DMS53 (cell line): ENCODE measurements at regions not wholly inside any gene's neighbourhood (a gene's known extent, or its start where the extent isn't known, plus 50 kb on each side); places are given as distances from the start of the nearest gene placed in this dataset.
"Not testable (repeated sequence)": the region's sequence is repeated elsewhere in the genome, so short reads cannot be mapped to it uniquely, and the experiment has no call there.

Experiments used
- DNase-seq: peaks from one replicate; lab custom pipeline; 2025; lab: John Stamatoyannopoulos, UW

DNA sequence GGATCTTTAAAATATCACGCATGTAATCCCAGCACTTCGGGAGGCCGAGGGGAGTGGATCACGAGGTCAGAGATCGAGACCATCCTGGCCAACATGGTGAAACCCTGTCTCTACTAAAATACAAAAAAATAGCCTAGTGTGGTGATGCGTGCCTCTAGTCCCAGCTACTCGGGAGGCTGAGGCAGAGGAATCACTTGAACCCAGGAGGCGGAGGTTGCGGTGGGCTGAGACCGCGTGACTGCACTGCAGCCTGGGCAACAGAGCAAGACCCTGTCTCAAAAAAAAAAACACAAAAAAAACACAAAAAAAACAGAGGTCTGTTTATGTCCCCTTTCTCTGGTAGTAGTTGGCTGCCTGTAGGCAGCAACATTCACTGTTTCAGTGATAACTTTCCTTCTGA is 404.3 kb downstream of the CD83 start:
- DNase-seq, result not testable (repeated sequence)

DNA sequence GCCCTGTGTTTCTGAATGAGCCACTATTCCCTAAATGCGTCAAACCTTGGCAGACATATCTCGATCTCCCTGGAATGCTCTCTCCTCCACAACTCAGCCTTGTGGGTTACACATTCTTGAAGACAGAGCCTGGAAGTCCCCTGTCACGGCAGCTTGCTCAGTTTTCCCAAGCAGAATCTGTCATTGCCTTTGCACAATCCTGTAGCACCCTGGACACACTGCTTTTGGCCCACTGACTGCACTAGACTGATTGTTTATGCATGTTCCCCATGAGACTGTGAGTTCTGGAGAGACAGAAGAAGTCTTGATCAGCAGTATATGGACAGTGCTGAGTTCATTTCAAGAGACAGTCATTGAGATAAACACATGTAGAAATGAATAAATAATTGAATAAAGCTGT is 406.7 kb downstream of the CD83 start:
- no peak for DNase-seq

DNA sequence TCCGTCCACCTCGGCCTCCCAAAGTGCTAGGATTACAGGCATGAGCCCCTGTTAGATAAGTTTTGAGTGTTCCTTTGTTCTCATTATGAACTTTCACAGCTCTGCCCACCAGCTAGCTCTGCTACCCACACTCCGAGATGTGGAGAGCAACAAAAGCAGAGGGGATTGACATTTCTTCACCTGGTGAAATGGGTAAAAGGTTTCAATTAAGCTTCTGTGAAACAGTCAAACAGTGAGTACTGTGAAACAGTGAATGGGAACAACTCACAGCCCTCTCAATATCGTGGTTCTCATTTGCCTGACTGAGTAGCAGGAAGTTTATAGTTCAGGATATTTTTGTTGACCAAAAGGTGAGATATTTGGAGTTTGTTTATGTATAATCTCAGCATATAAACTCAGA is 412.8 kb downstream of the CD83 start:
- no peak for DNase-seq

DNA sequence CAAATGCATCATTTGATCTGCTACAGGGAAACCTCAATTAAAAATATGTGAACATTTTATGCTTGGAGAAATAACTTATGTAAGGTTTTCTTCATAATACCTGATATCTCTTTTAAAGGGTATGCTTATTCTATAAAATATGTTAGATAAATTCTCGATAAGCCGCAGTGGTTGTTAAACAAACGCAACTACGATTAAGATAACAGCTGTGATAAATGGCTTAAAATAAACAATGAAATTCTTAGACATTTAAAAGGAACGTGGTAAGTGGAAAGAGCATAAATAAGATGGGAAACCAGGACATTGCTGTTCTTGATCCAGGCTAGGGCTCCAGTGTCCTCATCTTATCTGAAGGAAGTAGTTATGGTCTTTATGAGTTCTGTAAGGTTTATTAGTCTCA is 415.9 kb downstream of the CD83 start:
- DNase-seq, result no peak

DNA sequence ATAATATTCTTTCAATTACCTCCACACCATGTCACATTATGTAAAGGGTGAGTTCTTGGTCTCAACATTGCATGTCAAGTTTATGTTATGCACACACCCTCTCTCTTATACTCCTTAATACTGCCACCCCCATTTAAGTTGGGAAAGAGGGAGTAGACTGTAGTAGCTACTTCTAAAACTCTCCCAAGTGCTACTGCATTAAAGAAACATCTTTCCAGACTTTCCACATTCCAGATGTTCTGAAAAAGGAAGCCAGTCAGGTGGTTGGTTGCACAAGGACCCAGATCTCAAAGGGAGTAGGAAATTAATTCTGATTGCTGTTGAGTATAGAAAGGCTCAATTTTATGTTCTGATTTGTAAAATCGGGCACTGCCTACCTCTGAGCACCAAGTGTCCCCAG is 419.5 kb downstream of the CD83 start:
- no peak for DNase-seq

DNA sequence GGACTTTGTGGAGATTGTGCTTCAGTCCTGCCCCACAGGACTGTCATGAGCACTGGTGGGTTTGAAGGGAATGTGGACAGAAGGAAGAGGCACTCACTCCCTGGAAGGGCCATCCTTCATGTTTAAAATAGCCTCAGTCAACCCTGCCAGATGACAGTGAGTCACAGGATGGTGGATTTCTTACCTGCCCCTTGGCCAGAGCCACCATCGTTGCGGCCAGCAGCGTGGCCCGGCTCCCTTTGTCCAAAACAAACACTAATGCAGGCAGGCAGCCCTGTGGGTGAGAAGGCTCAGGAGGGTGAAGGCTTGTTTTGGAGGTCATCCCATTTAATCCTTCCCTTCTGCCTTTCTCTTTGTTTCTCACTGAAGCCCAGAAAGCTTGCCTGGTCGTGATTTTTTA is 422.7 kb downstream of the CD83 start:
- no peak for DNase-seq

DNA sequence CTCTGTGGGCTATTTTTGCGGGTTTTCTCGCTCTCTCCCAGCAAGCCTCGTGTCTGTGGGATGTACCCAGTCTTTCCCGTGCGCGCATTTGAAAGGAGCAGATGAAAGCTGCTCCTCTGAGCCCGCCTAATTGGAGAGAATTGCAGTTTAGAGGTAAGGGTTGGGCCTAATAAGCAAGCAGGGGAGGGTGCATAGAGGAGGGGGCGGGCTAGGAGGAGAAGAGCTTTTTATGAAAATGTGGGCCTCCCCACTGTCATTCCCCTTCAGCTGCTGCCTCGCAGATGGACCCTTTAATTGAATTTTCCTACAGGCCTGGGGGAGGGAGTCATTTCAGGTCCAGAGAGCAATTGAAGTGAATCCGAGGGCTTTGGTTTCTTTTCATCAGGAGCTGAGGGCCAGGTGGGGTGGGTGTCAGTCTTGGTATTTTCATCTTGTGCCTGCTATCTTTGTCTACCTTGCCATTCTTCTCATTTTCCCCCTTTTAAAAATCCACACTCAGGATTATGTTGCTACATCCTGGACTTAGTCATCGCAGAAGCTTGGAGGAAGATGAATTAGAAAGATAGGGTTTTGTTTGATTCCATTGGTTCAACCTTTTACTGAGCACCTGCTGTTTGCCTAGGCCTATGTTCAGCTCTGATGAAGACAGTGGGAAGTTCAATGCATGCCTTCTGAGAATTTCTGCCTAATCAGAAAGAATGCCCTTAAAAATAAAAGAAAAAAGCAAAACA is 423.4 kb downstream of the CD83 start:
- no peak for DNase-seq

DNA sequence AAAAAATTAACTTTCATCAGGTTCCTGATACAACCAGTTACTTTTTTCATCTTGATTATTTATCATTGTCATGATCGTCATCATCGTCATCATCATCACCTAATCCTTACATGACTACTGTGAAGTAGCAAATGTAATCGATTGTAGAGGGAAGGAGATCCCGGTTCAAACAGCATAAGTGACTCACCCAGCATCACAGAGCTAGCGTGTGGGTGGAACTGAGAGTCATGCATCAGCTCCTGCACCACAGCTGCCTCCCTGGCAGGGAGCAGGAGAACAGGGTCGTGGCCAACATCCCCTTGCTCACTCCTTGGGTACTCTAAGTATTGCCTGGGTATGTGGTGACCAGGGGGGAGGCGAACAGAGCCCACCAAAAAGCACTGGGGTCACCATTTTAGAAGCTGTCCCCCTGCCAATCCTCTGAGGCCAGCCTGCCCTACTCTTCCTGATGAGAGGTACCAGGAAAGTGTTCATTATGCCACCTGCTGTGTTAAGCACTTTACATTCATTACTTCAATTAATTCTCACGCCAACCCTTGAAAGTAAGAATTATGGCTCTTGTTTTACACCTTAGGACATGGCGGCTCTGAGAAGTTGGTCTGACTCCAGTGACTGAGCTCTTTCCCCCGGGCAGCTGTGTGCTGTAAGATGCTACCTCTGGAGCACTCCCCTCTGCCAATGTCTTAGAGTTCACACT is 425.2 kb downstream of the CD83 start:
- DNase-seq, result peak; percentile 88

DNA sequence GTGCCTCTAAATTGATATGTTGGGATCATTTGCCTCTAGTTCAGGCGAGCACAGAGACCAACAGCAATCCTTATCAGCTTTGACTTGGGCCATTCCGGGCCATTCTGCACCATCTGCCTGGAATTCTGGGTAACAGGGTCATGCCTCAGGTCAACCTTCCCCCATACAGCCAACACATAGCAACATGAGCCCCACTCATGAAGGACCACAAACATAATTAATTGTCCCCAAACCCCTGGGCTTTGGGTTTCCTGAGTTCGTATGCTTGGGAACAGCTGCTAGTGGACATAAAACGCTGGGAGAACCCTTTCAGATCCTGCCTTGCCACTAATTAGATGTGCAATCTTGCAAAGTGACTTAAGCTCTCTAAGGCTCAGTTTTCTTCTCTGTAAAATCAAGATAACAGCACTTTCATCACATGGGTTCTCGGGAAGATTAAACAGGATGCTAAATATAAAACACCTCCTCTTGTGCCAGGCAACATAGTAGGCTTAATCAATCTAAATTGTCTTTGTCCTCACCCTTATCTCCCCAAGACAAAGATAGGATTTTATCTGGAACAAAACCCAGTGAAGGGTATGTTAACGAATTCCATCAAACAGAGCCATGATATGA is 426.5 kb downstream of the CD83 start:
- DNase-seq, result no peak

DNA sequence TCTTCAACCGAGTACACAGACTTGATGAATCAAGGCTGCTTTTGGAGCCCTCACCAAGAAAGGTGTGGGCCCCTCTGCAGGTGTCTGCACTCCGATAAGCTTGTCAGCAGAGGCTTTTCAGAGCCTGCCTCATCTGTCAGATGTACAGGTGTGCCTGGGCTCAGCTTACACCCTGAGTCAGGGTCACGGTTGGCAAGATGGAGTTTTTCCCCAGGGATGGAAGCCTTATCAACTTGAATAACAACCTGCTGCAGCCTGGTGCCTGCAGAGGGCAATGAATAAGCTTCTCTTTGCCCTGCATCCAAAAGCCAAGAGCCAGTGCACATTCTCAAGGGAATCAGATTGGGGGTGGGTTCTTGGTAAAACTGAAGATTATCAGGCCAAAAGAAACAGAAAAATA is 427.1 kb downstream of the CD83 start:
- peak; percentile 50 for DNase-seq

DNA sequence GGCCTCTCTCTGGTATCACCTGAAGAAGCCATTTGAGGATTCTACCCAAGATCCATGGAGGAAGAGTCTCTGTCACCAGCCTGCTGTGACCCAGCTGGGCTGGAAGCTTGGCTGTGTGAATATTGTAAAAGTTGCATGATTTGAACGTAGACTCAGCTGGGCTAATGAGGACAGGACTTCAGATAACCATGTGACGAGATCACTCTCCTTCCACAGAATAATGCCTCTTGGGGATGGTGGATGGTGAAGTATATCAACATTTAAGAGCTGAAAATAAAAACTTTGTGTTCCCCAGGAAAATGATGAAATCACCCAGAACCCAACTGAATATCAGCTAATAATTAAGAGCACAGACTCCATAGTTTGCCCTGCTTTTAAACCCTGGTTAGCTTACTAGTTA is 427.9 kb downstream of the CD83 start:
- no peak for DNase-seq

DNA sequence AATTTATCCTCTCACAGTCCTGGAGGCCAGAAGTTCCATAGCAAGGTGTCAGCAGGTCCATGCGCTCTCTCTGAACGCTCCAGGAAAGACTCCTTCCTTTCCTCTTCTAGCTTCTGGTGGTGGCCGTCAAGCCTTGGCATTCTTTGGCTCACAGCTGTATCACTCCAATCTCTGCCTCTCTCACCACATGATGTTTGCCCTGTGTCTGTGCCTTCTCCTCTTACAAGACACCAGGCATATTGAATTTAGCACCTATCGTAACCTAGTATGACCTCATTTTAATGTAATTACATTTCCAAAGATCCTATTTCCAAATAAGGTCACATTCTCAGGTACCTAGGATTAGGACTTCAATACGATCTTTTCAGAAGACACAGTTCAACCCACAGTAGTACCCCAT is 428.5 kb downstream of the CD83 start:
- peak; percentile 25 for DNase-seq

DNA sequence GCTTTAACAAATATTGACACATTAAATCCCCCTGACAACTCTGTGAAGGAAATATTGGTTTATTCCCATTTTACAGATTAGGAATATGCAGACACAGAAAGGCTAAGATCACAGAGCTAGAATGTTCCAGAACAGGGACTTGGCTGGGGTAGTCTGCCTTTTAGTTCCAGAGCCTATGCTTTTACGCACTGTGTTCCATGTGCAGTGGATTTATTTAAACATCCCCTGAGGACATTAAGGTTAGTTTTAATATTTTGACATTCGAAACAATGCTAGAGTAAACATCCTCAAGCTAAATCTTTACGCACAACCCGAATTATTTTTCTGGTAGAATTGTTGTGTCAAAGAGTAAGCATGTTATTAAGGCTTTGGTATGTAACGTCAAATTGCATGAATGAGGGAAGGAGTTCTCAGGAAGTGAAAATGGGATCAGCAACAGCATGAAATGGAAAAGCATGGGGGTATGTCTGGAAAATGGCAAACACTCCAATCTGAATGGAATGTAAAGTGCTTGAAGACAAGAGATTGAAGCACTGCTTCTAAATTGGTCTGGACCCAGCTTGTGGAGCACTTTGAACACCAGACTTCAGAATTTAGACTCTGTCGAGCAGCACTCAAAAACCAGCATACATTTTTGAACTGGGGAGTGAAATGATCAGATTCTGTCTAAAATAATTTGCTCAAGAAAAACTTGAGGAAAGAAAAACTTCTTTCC is 429.9 kb downstream of the CD83 start:
- no peak for DNase-seq

DNA sequence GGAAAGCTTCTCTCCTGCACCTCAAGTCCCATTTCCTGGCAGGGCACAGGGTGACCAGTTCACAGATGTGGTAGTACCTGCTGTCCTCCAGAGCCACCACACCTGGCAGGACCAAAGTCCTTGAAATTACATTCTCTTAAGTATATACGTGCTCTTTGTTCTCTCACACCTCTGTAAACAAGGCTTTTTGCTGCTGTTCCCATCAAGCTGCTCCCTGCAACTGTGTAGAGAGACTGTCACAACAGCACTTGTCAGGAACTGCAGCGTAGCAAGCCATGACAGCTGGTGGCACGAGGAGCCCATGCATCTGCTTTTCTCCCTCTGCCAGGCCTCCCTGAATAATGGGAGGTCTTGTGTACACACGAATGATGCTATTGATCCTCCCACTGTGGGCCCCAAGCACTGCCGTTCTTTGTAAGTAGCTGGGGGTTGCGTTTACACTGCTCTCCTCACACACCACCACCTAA is 431.8 kb downstream of the CD83 start:
- peak; percentile 98 for DNase-seq

DNA sequence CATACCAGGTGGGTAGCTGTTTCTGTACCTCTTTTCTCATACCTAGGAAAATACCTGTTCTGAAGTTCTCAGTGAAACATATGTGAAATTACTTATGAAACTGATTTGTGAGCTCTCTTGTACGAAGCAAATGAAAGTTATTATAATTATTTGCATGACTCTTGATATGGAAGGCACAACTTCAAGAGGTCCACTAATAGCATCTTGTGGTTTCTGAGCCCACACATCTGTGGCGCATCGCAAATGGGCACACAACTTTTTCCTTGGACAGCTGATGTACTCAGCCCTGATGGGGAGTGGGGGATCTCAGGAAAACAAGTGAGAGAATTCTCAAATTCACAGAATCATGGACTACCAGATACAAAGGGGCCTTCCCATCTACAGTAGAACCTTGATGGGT is 432.3 kb downstream of the CD83 start:
- peak; percentile 35 for DNase-seq

DNA sequence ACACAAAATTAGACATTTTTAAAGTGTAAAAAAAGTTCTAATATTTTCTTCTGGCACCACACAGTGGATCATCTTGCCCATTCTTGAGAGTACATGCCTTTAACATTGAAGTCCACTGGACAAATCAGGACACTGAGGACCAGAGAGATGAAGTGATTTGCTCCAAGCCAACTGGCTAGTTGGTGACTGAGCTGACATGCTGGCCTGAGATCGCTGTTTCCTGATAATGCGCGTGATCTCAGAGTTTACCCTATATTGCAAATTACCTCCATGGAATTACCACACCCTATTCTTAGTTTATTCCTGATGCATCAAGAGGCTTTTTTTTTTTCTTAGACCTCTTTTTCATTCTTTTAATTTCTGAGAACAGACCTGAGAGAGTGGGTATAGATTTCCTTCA is 432.8 kb downstream of the CD83 start:
- DNase-seq, result peak; percentile 11

DNA sequence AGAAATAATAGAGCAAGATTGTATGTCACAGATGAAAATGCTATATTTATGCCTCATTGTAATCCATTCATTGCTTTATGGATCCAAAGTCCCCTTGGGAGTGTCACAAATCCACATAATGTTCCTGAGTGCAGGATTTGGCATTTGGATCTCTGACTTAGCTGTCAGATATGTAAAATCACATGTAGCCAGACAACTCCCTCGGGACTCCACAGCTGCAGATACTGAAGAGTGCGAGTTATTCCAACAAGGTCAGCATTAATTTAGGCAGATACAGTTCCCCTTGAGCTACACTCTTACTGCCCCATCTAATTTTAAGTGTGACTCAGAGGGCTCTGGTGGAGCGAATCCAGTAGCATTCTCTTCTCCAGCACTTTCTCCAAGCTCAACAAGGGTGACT is 433.2 kb downstream of the CD83 start:
- DNase-seq, result peak; percentile 8

DNA sequence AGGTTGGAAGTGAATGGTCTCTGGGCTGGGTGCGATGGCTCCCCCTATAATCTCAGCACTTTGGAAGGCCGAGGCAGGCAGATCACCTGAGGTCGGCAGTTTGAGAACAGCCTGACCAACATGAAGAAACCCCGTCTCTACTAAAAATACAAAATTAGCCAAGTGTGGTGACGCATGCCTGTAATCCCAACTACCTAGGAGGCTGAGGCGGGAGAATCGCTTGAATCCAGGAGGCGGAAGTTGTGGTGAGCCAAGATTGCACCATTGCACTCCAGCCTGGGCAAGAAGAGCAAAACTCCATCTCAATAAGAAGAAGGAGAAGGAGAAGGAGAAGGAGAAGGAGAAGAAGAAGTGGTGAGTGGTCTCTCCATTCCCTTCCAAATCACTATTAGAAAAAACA is 434.0 kb downstream of the CD83 start:
- DNase-seq, result not testable (repeated sequence)

DNA sequence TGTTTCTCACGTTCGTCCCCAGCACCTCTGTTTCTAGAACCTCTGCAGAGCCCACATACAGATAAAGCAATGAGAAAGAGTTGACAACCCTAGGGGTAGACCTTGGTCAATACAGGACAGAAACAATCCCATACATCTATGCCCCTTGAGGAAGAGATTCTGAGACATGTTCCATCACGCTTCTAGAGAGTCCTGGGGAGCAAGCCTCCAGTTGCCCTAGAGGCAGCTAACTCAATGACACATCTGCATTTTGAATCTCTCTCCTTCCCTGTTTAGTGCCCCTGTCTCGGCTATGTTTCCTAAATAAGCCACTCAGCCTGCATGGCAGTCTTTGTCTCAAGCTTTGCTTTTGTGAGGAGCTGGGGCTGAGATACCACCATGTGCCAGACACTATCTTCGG is 435.3 kb downstream of the CD83 start:
- no peak for DNase-seq

DNA sequence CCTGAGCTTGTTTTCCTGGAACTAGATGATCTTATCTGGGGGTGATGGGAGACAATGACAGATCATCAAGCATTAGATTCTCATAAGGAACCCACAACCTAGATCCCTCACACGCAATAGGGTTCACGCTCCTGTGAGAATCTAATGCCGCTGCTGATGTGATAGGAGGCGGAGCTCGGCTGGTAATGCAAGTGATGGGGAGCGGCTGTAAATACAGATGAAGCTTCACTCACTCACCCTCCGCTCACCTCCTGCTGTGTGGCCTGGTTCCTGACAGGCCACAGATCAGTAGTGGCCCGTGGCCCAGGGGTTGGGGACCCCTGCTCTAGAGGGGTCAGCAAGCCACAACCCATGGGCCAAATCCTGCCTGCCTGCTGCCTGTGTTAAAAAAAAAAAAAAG is 435.9 kb downstream of the CD83 start:
- DNase-seq, result no peak

DNA sequence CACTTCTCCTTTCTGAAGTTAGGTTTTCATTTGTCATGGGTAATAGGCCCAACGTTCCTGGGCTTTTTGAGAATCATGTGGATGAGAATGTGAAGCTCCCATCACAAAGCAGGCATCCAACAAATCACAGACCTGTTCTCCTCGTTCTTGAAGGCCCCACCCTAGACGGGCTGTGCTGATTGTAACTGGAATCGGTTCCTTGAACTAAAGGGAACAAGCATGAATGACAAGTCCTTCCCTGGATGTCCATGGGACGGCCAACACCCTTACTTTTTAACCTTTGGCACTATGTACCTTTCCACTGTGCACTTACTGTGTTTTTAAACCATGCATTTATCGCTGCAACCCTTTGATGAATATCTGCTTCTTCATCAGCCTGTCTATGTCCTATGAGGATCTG is 438.2 kb downstream of the CD83 start:
- DNase-seq, result no peak

DNA sequence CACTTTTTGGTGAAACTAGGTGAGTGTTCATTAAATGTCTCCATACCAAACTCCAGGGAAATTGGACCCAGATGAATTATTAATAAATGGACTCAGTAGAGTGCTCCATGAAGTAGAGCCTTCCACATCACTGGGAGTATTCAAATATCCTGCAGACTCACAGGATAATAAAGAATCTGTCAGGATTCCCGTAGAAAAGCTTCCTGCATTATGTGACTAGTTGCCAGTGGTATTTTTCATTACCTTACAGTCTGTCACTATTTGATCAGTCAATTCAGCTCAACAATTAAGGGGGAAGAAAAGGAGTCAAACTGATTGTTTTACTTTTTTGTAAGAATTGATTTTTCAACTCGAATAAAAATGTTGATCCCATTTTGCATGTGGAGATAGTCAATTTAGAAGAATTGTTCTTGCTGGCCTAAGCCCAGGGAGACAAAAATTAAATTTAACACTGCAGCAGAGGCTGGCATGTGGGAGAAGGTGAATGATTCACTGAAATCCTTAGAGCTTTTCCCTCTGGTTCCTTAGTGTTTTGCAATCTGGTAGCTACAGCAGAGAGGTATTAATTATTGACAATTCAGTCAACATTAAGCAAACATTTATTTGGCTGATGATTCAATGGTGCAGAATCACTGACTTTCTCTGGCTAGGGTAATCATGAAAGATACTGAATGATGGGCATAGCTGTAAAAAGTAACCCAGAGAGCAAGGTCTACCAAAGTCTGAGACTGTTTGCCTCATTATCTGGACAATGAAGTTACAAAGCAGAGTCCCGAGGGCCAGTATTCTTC is 442.4 kb downstream of the CD83 start:
- DNase-seq, result peak; percentile 19
